OCI-LY3 (cell line): ENCODE measurements at regions not wholly inside any gene's neighbourhood (a gene's known extent, or its start where the extent isn't known, plus 50 kb on each side); places are given as distances from the start of the nearest gene placed in this dataset.

ENCODE experiments used
- H2AFZ ChIP-seq: fragments of 200-600, 300-600 bp; shearing (Covaris generic); 2 replicates; pipeline ENCODE4 v1.6.0; 2014; ENCODE audit warnings: antibody characterized with exemption, low read depth, low read length
- H3K27ac ChIP-seq: fragments of 200-600, 300-600 bp; sonication (generic); 2 replicates; pipeline ENCODE4 v1.5.1; 2014; ENCODE audit warnings: mild to moderate bottlenecking, low read length, moderate library complexity, mixed read lengths
- H3K27me3 ChIP-seq: fragments of 200-600, 300-600 bp; sonication (generic); 2 replicates; pipeline ENCODE4 v1.6.1; 2014; ENCODE audit warnings: low read depth, low read length, mixed read lengths
- H3K36me3 ChIP-seq: fragments of 200-600, 300-600 bp; sonication (generic); replicated peaks from 2 replicates; pipeline ENCODE3; 2014; ENCODE audit warnings: low read depth, low read length, mixed read lengths
- H3K4me1 ChIP-seq: fragments of 300-600, 200-600 bp; sonication (generic); 2 replicates; pipeline ENCODE4 v1.6.1; 2014; ENCODE audit warnings: low read length, mixed read lengths
- H3K4me2 ChIP-seq: fragments of 200-600, 300-600 bp; sonication (generic); 2 replicates; pipeline ENCODE4 v1.6.1; 2014; ENCODE audit warnings: low read length, mixed read lengths
- H3K4me3 ChIP-seq: fragments of 300-600, 200-600 bp; sonication (generic); 2 replicates; pipeline ENCODE4 v1.5.1; 2014; ENCODE audit warnings: antibody characterized with exemption, mild to moderate bottlenecking, low read length, moderate library complexity
- H3K79me2 ChIP-seq: fragments of 300-600, 200-600 bp; shearing (Covaris generic); 2 replicates; pipeline ENCODE4 v1.6.1; 2014; ENCODE audit warnings: mild to moderate bottlenecking, low read length, mixed read lengths
- H3K9ac ChIP-seq: fragments of 300-600, 200-600 bp; shearing (Covaris generic); 2 replicates; pipeline ENCODE4 v1.6.0; 2014; ENCODE audit warnings: mild to moderate bottlenecking, low read length, moderate library complexity
- H3K9me3 ChIP-seq: fragments of 200-600, 300-600 bp; shearing (Covaris generic); 2 replicates; pipeline ENCODE4 v1.6.1; 2014; ENCODE audit warnings: low read length, mixed read lengths; ENCODE audit not compliant: insufficient read depth
- H4K20me1 ChIP-seq: fragments of 200-600, 300-600 bp; sonication (generic); 2 replicates; pipeline ENCODE4 v1.6.1; 2016; ENCODE audit warnings: low read length, mixed read lengths; ENCODE audit not compliant: insufficient read depth
- EZH2phosphoT487 ChIP-seq: fragments of 200-600 bp; shearing (Covaris generic); IDR thresholded peaks from 2 replicates; pipeline ENCODE4 v1.6.1; 2018; ENCODE audit warnings: antibody characterized with exemption, mixed run types, low read depth
- TF ChIP-seq, protein P1 (sequence below): fragments of 200-600, 300-600 bp; sonication (generic); IDR thresholded peaks from 2 replicates; pipeline ENCODE4 v1.5.1; 2014; ENCODE audit warnings: antibody characterized with exemption, low read length, low read depth

DNA sequence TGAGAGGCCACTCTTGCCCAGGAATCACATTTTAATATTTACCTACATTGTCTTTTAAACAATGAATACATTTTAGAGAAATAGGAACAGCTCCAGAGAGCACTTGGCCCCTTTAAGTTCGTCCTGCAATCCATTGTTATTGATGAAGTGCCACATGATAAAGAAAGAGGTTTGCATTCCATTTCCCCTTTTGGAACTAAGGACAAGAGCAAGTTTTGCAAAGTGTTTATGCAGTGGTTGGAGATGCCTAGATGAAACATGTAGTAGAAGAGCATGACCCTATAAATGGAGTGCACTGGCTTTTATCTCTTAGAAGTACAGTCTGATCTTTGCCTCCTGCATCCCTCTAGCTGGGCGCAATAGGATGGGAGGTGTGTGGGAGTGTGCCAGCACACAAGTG is 118.7 kb upstream of the CNTNAP5 start:
- H3K27me3 ChIP-seq, result no peaks in the 10 kb centered on the region
- H3K27ac ChIP-seq, result no peak overlapping the region
- H3K79me2 ChIP-seq, result no peaks in the 10 kb centered on the region
- H3K4me3 ChIP-seq, result no peak overlapping the region
- no peak overlapping the region for H3K9ac ChIP-seq
- H3K4me1 ChIP-seq, result no peaks in the 10 kb centered on the region
- H2AFZ ChIP-seq, result no peak overlapping the region
- TF ChIP-seq EZH2phosphoT487, result no peak
- TF ChIP-seq, protein P1, sequence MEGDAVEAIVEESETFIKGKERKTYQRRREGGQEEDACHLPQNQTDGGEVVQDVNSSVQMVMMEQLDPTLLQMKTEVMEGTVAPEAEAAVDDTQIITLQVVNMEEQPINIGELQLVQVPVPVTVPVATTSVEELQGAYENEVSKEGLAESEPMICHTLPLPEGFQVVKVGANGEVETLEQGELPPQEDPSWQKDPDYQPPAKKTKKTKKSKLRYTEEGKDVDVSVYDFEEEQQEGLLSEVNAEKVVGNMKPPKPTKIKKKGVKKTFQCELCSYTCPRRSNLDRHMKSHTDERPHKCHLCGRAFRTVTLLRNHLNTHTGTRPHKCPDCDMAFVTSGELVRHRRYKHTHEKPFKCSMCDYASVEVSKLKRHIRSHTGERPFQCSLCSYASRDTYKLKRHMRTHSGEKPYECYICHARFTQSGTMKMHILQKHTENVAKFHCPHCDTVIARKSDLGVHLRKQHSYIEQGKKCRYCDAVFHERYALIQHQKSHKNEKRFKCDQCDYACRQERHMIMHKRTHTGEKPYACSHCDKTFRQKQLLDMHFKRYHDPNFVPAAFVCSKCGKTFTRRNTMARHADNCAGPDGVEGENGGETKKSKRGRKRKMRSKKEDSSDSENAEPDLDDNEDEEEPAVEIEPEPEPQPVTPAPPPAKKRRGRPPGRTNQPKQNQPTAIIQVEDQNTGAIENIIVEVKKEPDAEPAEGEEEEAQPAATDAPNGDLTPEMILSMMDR, result no peak
- H3K9me3 ChIP-seq, result peaks cover 3% of the 10 kb centered on the region; the same call in 1 of the 2 replicates
- no peaks in the 10 kb centered on the region for H4K20me1 ChIP-seq
- no peak overlapping the region for H3K4me2 ChIP-seq
- no peaks in the 10 kb centered on the region for H3K36me3 ChIP-seq

DNA sequence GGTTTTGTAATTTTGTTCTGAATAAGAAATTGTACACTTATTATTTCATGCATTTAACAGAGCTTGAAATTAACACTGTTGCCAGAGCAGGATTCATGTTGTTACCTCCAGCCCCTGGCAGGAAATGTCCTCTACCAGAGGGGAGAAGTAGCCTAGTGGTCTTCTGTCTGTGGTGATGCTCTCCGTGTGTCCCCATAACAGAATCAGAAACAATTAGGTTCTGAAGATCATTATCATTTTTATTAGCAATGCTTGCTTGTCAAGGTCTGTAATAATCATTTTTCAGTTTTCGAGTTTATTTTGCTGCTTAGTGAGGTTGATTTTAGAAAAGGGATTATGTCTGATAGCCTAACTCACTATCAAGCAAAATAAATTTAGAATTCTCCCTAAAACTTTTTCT is 116.6 kb upstream of the CNTNAP5 start:
- TF ChIP-seq, protein P1, result no peak
- TF ChIP-seq EZH2phosphoT487, result no peak
- Histone ChIP-seq H3K27me3 (no peaks in the 10 kb centered on the region), H2AFZ (no peak overlapping the region), H3K4me3 (no peak overlapping the region), H4K20me1 (no peaks in the 10 kb centered on the region), H3K4me1 (no peaks in the 10 kb centered on the region), H3K9ac (no peak overlapping the region), H3K9me3 (no peaks in the 10 kb centered on the region), H3K27ac (no peak overlapping the region), H3K36me3 (no peaks in the 10 kb centered on the region), H3K4me2 (no peak overlapping the region), H3K79me2 (no peaks in the 10 kb centered on the region)

DNA sequence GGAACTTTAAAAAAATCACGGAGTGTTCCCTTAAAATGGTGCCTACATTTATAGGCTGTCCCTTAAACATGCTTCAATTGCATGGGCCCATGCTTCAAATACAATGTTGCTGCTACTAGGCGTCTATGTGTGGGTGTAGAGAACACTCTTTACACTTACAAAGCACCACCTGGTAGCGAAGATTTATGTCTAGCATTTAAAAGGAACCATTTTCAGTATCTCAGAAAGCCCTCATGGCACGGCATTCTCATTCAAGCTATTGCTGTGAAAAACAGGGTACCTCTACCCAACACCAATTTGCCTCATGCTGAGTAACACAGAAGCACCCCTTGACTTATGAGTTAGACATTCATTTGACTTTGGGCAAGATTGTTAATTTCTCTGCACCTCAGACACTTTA is 112.9 kb upstream of the CNTNAP5 start:
- TF ChIP-seq EZH2phosphoT487, result no peak
- TF ChIP-seq, protein P1, result no peak
- H2AFZ ChIP-seq, result no peak overlapping the region
- H3K27ac ChIP-seq, result no peak overlapping the region
- no peaks in the 10 kb centered on the region for H4K20me1 ChIP-seq
- no peaks in the 10 kb centered on the region for H3K4me1 ChIP-seq
- no peaks in the 10 kb centered on the region for H3K79me2 ChIP-seq
- H3K9me3 ChIP-seq, result no peaks in the 10 kb centered on the region
- no peak overlapping the region for H3K4me3 ChIP-seq
- no peaks in the 10 kb centered on the region for H3K27me3 ChIP-seq
- no peak overlapping the region for H3K4me2 ChIP-seq
- H3K36me3 ChIP-seq, result no peaks in the 10 kb centered on the region
- no peak overlapping the region for H3K9ac ChIP-seq

DNA sequence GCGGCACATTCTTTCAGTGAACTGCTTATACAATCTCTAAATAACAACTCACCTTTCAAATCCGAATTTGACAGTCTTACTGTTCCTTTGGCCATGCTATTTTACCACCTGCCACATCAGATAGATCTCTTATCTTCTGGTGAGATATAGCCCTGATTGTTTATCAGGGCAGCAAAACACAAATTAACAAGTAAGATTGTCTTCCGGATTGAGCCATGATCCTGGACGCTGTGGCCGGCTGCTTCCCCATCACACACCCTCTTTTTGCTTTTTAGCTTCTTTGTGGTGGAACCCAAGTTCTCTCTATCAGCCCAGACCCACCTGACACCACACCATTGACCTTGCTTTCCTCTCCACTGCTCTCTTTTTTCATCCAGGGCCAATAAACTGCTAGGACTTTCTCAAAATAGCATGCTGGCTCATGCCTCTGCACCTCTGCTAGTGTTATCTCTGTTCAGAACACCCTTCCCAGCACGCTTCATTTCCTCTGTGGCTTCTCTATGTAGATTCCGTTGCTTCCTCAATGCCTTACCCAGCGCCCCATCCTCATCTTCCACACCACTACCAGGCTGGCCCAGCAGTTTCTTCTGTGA is 111.8 kb upstream of the CNTNAP5 start:
- no peaks in the 10 kb centered on the region for H4K20me1 ChIP-seq

More for the DNA sequence above, 111.8 kb upstream of the CNTNAP5 start:
- Histone ChIP-seq H3K27ac (no peak overlapping the region), H3K27me3 (no peaks in the 10 kb centered on the region), H3K4me3 (no peak overlapping the region), H3K9me3 (no peaks in the 10 kb centered on the region), H3K4me1 (no peaks in the 10 kb centered on the region), H3K79me2 (no peaks in the 10 kb centered on the region), H2AFZ (no peak overlapping the region), H3K36me3 (no peaks in the 10 kb centered on the region), H3K4me2 (no peak overlapping the region), H3K9ac (no peak overlapping the region)
- TF ChIP-seq EZH2phosphoT487, result no peak
- TF ChIP-seq, protein P1, result no peak
